H1 (cell line): ENCODE measurements at regions not wholly inside any gene's neighbourhood (a gene's known extent, or its start where the extent isn't known, plus 50 kb on each side); places are given as distances from the start of the nearest gene placed in this dataset.

Source experiments
- CTCF ChIA-PET: fragments of 300-600 bp; sonication (Branson Sonifier 250); formaldehyde crosslinking; loops from one replicate; lab custom pipeline; 2021; ENCODE audit not compliant: partially characterized antibody; lab: Charles Lee
- POLR2A ChIA-PET: fragments of 300-600 bp; sonication (Branson Sonifier 250); formaldehyde crosslinking; loops from one replicate; lab custom pipeline; 2021; ENCODE audit warnings: inconsistent platforms; ENCODE audit not compliant: partially characterized antibody; lab: Charles Lee
- DNase-seq, 2 experiments: peaks; one replicate each; pipeline versions ENCODE4 v3.0.0 to v3.0.0-alpha.2; 2010 to 2022; ENCODE audit warnings: low spot score in 2 of 2, low read depth in 1 of 2, mixed read lengths in 1 of 2
- FAIRE-seq: peaks from 2 replicates; lab custom pipeline; 2011; peaks lifted over from hg19 to GRCh38; lab: Jason Lieb, UNC
- H2AFZ ChIP-seq: 2 replicates; pipeline ENCODE4 v1.8.1; 2012; ENCODE audit warnings: low read length, inconsistent platforms
- H2AK5ac ChIP-seq: 2 replicates; pipeline ENCODE4 v1.6.1; 2013; ENCODE audit warnings: low read depth, low read length
- H2BK120ac ChIP-seq: replicated peaks from 2 replicates; pipeline ENCODE3; 2013; ENCODE audit warnings: low read depth, low read length, inconsistent platforms
- H2BK12ac ChIP-seq: 2 replicates; pipeline ENCODE4 v1.6.1; 2013; ENCODE audit warnings: low read depth, low read length
- H2BK15ac ChIP-seq: 2 replicates; pipeline ENCODE4 v1.6.1; 2013; ENCODE audit warnings: low read length
- H2BK20ac ChIP-seq: 2 replicates; pipeline ENCODE4 v1.6.1; 2013; ENCODE audit warnings: low read length
- H2BK5ac ChIP-seq: 2 replicates; pipeline ENCODE4 v1.6.1; 2013; ENCODE audit warnings: low read depth, low read length
- H3K14ac ChIP-seq: 2 replicates; pipeline ENCODE4 v1.6.1; 2013; ENCODE audit warnings: inconsistent platforms; ENCODE audit not compliant: insufficient read length
- H3K18ac ChIP-seq: 2 replicates; pipeline ENCODE4 v1.6.1; 2013; ENCODE audit warnings: low read length; ENCODE audit errors: extremely low read depth
- H3K23ac ChIP-seq: 2 replicates; pipeline ENCODE4 v1.6.1; 2013; ENCODE audit warnings: inconsistent platforms; ENCODE audit not compliant: insufficient read length
- H3K23me2 ChIP-seq: 2 replicates; pipeline ENCODE4 v1.6.1; 2013; ENCODE audit warnings: low read depth, low read length
- H3K27ac ChIP-seq: 2 replicates; pipeline ENCODE4 v1.6.1; 2011; ENCODE audit warnings: low read depth, low read length, inconsistent platforms
- H3K27me3 ChIP-seq, 4 experiments: replicated peaks in 1 of 4; 1 replicate in 1 of 4; 2 replicates in 3 of 4; pipeline versions ENCODE4 v1.6.1 to v1.8.1; 2011 to 2013; ENCODE audit warnings: low read length in 3 of 4, mild to moderate bottlenecking in 3 of 4, inconsistent platforms in 2 of 4, mixed read lengths in 2 of 4, moderate library complexity in 1 of 4; ENCODE audit not compliant: control insufficient read depth in 3 of 4, insufficient read depth in 3 of 4; ENCODE audit errors: extremely low read depth in 1 of 4
- H3K36me3 ChIP-seq, 4 experiments: 2 replicates each; pipeline versions ENCODE4 v1.6.1 to v1.8.1; 2011 to 2013; ENCODE audit warnings: mild to moderate bottlenecking in 4 of 4, low read length in 3 of 4, moderate library complexity in 2 of 4, control low read depth in 1 of 4, inconsistent platforms in 1 of 4; ENCODE audit not compliant: insufficient read depth in 4 of 4, control insufficient read depth in 2 of 4
- H3K4ac ChIP-seq: replicated peaks from 2 replicates; pipeline ENCODE3; 2013; ENCODE audit warnings: low read length, low read depth, mixed read lengths, inconsistent platforms; ENCODE audit not compliant: insufficient read length
- H3K4me1 ChIP-seq, 4 experiments: replicated peaks in 1 of 4; 1 replicate in 1 of 4; 2 replicates in 3 of 4; pipeline versions ENCODE4 v1.6.1 to v1.8.1; 2011 to 2013; ENCODE audit warnings: low read length in 3 of 4, inconsistent platforms in 2 of 4, mixed read lengths in 1 of 4; ENCODE audit not compliant: insufficient read depth in 4 of 4, control insufficient read depth in 3 of 4
- H3K4me2 ChIP-seq, 2 experiments: 2 replicates each; pipeline versions ENCODE4 v1.6.1 to v1.8.1; 2011 to 2013; ENCODE audit warnings: low read depth in 2 of 2, low read length in 2 of 2, control low read depth in 1 of 2, inconsistent platforms in 1 of 2, mild to moderate bottlenecking in 1 of 2; ENCODE audit not compliant: insufficient read depth in 1 of 2
- H3K4me3 ChIP-seq, 4 experiments: fragments of 200-600, 300-600 bp in 1 of 4; sonication (generic), shearing (Covaris generic), sonication (Bioruptor Twin) in 1 of 4; 2 replicates each; pipeline versions ENCODE4 v1.5.1 to v1.8.1; 2011 to 2016; ENCODE audit warnings: low read length in 4 of 4, low read depth in 3 of 4, control low read depth in 2 of 4, inconsistent platforms in 2 of 4, mild to moderate bottlenecking in 2 of 4, mixed read lengths in 1 of 4, moderate library complexity in 1 of 4; ENCODE audit not compliant: insufficient read depth in 2 of 4; ENCODE audit errors: extremely low read depth in 1 of 4
- H3K56ac ChIP-seq: replicated peaks from 2 replicates; pipeline ENCODE3; 2013; ENCODE audit warnings: low read depth, mild to moderate bottlenecking, mixed read lengths, low read length, inconsistent platforms; ENCODE audit not compliant: insufficient read length
- H3K79me1 ChIP-seq: 2 replicates; pipeline ENCODE4 v1.6.1; 2013; ENCODE audit warnings: low read depth, low read length, control low read depth
- H3K79me2 ChIP-seq, 2 experiments: 2 replicates each; pipeline versions ENCODE4 v1.6.1 to v1.8.1; 2012 to 2013; ENCODE audit warnings: low read length in 2 of 2, mild to moderate bottlenecking in 2 of 2, inconsistent platforms in 1 of 2; ENCODE audit not compliant: insufficient read depth in 2 of 2, control insufficient read depth in 1 of 2
- H3K9ac ChIP-seq, 4 experiments: replicated peaks in 1 of 4; 1 replicate in 1 of 4; 2 replicates in 3 of 4; pipeline versions ENCODE4 v1.6.1 to v1.8.1; 2011 to 2013; ENCODE audit warnings: low read depth in 3 of 4, low read length in 3 of 4, control low read depth in 2 of 4, mild to moderate bottlenecking in 2 of 4, moderate library complexity in 2 of 4, inconsistent platforms in 1 of 4; ENCODE audit errors: extremely low read depth in 1 of 4
- H3K9me3 ChIP-seq, 2 experiments: 2 replicates each; pipeline versions ENCODE4 v1.6.1 to v1.8.1; 2012 to 2013; ENCODE audit warnings: mild to moderate bottlenecking in 2 of 2, moderate library complexity in 2 of 2, control low read depth in 1 of 2, inconsistent platforms in 1 of 2, low read depth in 1 of 2, low read length in 1 of 2, mixed read lengths in 1 of 2; ENCODE audit not compliant: insufficient read depth in 2 of 2
- H4K20me1 ChIP-seq, 2 experiments: replicated peaks in 1 of 2; 2 replicates each; pipeline versions ENCODE3 to v1.8.1; 2011 to 2013; ENCODE audit warnings: inconsistent platforms in 2 of 2, low read length in 2 of 2, mild to moderate bottlenecking in 1 of 2; ENCODE audit not compliant: insufficient read depth in 2 of 2, control insufficient read depth in 1 of 2
- H4K5ac ChIP-seq: 2 replicates; pipeline ENCODE4 v1.6.1; 2013; ENCODE audit warnings: low read length, low read depth, mixed read lengths, inconsistent platforms; ENCODE audit not compliant: insufficient read length
- H4K8ac ChIP-seq: 2 replicates; pipeline ENCODE4 v1.8.0; 2013; ENCODE audit warnings: mild to moderate bottlenecking, moderate library complexity, low read length, inconsistent platforms; ENCODE audit not compliant: insufficient read depth; ENCODE audit errors: extremely low read depth
- H4K91ac ChIP-seq: replicated peaks from 2 replicates; pipeline ENCODE3; 2013; ENCODE audit warnings: low read length, mixed read lengths, inconsistent platforms; ENCODE audit not compliant: insufficient read length
- BCL11A ChIP-seq, 2 experiments: IDR thresholded peaks; one replicate each; pipeline ENCODE4 v1.6.1; 2011; ENCODE audit warnings: low read depth in 2 of 2, low read length in 2 of 2, mild to moderate bottlenecking in 2 of 2
- CHD1 ChIP-seq: IDR thresholded peaks from 2 replicates; pipeline ENCODE4 v1.6.1; 2012; ENCODE audit warnings: low read depth, low read length, improper control_type of control experiment
- CREB1 ChIP-seq: IDR thresholded peaks from 2 replicates; pipeline ENCODE4 v1.6.1; 2012; ENCODE audit warnings: inconsistent platforms
- CTBP2 ChIP-seq: IDR thresholded peaks from 2 replicates; pipeline ENCODE4 v1.7.0; 2011; ENCODE audit warnings: borderline replicate concordance, mild to moderate bottlenecking, moderate library complexity, mixed read lengths, low read length; ENCODE audit not compliant: insufficient read depth, insufficient read length
- EGR1 ChIP-seq: IDR thresholded peaks from 2 replicates; pipeline ENCODE4 v1.6.1; 2011; ENCODE audit warnings: low read depth, low read length, borderline replicate concordance
- EZH2 ChIP-seq: fragments of 200-600 bp; sonication (generic); IDR thresholded peaks from 2 replicates; pipeline ENCODE4 v1.7.1; 2012; ENCODE audit warnings: low read depth, mild to moderate bottlenecking, moderate library complexity, low read length, inconsistent platforms; ENCODE audit not compliant: severe bottlenecking
- GTF2F1 ChIP-seq: IDR thresholded peaks from 2 replicates; pipeline ENCODE4 v1.6.1; 2012; ENCODE audit warnings: low read depth, low read length, improper control_type of control experiment, borderline replicate concordance
- HDAC6 ChIP-seq: IDR thresholded peaks from one replicate; pipeline ENCODE4 v1.7.1; 2012; ENCODE audit warnings: low read depth, mild to moderate bottlenecking, inconsistent platforms, low read length, moderate library complexity
- PHF8 ChIP-seq: fragments of 200-600 bp; sonication (generic); conservative IDR thresholded peaks from 2 replicates; pipeline ENCODE4 v1.7.1; 2012; ENCODE audit warnings: low read depth, mild to moderate bottlenecking, inconsistent platforms, low read length, moderate library complexity
- RAD21 ChIP-seq, 2 experiments: IDR thresholded peaks in 1 of 2; conservative IDR thresholded peaks in 1 of 2; 2 replicates each; pipeline ENCODE4 v1.6.1; 2011; ENCODE audit warnings: low read depth in 2 of 2, low read length in 2 of 2, improper control_type of control experiment in 1 of 2, inconsistent platforms in 1 of 2, mild to moderate bottlenecking in 1 of 2, moderate library complexity in 1 of 2
- SIX5 ChIP-seq: IDR thresholded peaks from 2 replicates; pipeline ENCODE4 v1.6.1; 2011; ENCODE audit warnings: mild to moderate bottlenecking, low read depth, low read length
- SRF ChIP-seq: IDR thresholded peaks from 2 replicates; pipeline ENCODE4 v1.6.1; 2011; ENCODE audit warnings: mild to moderate bottlenecking, low read depth, low read length, moderate library complexity
- TCF12 ChIP-seq: IDR thresholded peaks from 2 replicates; pipeline ENCODE4 v1.6.1; 2011; ENCODE audit warnings: low read depth, mild to moderate bottlenecking, low read length
- ZNF274 ChIP-seq: IDR thresholded peaks from 2 replicates; pipeline ENCODE4 v1.7.0; 2012; ENCODE audit warnings: low read length, borderline replicate concordance; ENCODE audit errors: extremely low read depth
- WGBS, 2 experiments: shearing (Covaris generic) in 1 of 2; methylation state at CpG; one replicate each; pipeline versions ENCODE4 v1.1.6 to v1.1.7; 2013 to 2015; ENCODE audit warnings: low lambda C conversion rate in 2 of 2, mixed read lengths in 2 of 2, inconsistent platforms in 1 of 2, low coverage in 1 of 2, missing lambda C conversion rate in 1 of 2; ENCODE audit not compliant: insufficient replicate concordance in 2 of 2, insufficient coverage in 1 of 2, insufficient read length in 1 of 2; ENCODE audit errors: extremely low coverage in 1 of 2, missing lambda C conversion rate in 1 of 2; 5-methylcytosine and 5-hydroxymethylcytosine counted together
- TF ChIP-seq, protein P1 (sequence below): IDR thresholded peaks from 2 replicates; pipeline ENCODE4 v1.6.1; 2012; ENCODE audit warnings: inconsistent platforms

DNA sequence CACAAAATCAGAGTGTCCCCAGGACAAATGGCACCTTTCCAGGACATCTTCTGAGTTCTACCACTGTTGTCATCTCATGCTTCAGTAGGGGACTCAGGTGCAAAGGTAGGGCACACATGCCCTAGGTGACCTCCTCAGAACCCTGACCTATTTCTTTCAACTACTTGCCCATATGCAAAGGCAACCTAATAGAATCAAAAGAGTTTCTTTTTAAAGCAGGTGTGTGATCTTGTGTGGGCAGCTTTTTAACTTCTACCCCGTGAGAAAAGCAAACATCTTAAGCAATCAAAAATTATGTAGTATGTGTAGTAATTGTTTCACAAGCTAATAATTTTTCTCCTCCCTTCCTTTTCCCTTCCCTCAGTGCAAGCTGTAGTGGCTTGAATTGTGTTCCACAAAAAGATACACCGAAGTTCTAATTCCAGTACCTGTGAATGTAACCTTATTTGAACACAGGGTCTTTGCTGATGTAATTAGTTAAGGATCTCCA lies 333.1 kb downstream of the RND3 start:
- Histone ChIP-seq H3K9me3 (no peaks in the 10 kb centered on the region), H3K27ac (no peak overlapping the region), H3K4me2 (no peak overlapping the region), H3K79me1 (no peaks in the 10 kb centered on the region), H3K23ac (no peak overlapping the region), H3K9ac (no peak overlapping the region), H3K79me2 (no peaks in the 10 kb centered on the region), H3K27me3 (no peaks in the 10 kb centered on the region), H2BK120ac (no peak overlapping the region), H4K8ac (no peak overlapping the region), H2AFZ (no peak overlapping the region), H2BK5ac (no peak overlapping the region), H2BK12ac (no peak overlapping the region), H3K56ac (no peak overlapping the region), H3K4me1 (no peaks in the 10 kb centered on the region), H2BK20ac (no peak overlapping the region), H3K14ac (no peak overlapping the region), H4K91ac (no peak overlapping the region), H3K36me3 (no peaks in the 10 kb centered on the region), H2AK5ac (no peak overlapping the region), H3K4ac (no peak overlapping the region), H3K23me2 (no peaks in the 10 kb centered on the region), H3K18ac (no peak overlapping the region), H3K4me3 (no peak overlapping the region), H2BK15ac (no peak overlapping the region), H4K5ac (no peak overlapping the region), H4K20me1 (no peaks in the 10 kb centered on the region)
- no peak for FAIRE-seq
- DNase-seq, result no peak
- WGBS, 2 experiments, result 92% methylated on average over 2 of the region's 2 CpGs; no CpG with 5 or more reads in 1 of the 2 experiments
- POLR2A ChIA-PET, result no interaction called here
- CTCF ChIA-PET, result no interaction called here
- TF ChIP-seq ZNF274 (no peak), SRF (no peak), BCL11A (IDR thresholded peaks at IDR 0.05; ENCODE audit: low read depth in 2 of 2, low read length in 2 of 2) (no peak), SIX5 (no peak), CTBP2 (no peak), TCF12 (no peak), EGR1 (no peak), PHF8 (no peak), EZH2 (no peak), CREB1 (no peak), GTF2F1 (no peak), HDAC6 (no peak), CHD1 (no peak), RAD21 (IDR thresholded peaks at IDR 0.05 in 1 of 2, conservative IDR thresholded peaks at IDR 0.05 in 1 of 2; ENCODE audit: low read depth in 2 of 2, low read length in 2 of 2) (no peak)
- TF ChIP-seq, protein P1, sequence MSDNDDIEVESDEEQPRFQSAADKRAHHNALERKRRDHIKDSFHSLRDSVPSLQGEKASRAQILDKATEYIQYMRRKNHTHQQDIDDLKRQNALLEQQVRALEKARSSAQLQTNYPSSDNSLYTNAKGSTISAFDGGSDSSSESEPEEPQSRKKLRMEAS, result no peak
